PC-9 (cell line): ENCODE measurements at regions not wholly inside any gene's neighbourhood (a gene's known extent, or its start where the extent isn't known, plus 50 kb on each side); places are given as distances from the start of the nearest gene placed in this dataset.

Experiments
- BruUV-seq: library from RNA; stranded (reverse); fragments of 400-500 nt; replicated peaks from 2 replicates; lab custom pipeline; 2021; lab: Mats Ljungman, UMichigan
- CTCF ChIA-PET: fragments of 300-600 bp; sonication (Branson Sonifier 250); formaldehyde crosslinking; loops from one replicate; lab custom pipeline; 2022; ENCODE audit warnings: antibody characterized with exemption; lab: Charles Lee
- POLR2A ChIA-PET: fragments of 300-600 bp; sonication (Branson Sonifier 250); formaldehyde crosslinking; loops from one replicate; lab custom pipeline; 2022; ENCODE audit warnings: antibody characterized with exemption; ENCODE audit not compliant: unreplicated experiment; lab: Charles Lee
- DNase-seq, 2 experiments: peaks; one replicate each; pipeline versions ENCODE4 v3.0.0 to v3.0.0-alpha.2; 2015 to 2022; ENCODE audit warnings: mixed read lengths in 1 of 2
- H2AFZ ChIP-seq: fragments of 200-600 bp; sonication (generic); 2 replicates; pipeline ENCODE4 v1.8.1; 2017; ENCODE audit warnings: antibody characterized with exemption
- H3F3A ChIP-seq: fragments of 200-600 bp; sonication (generic); 2 replicates; pipeline ENCODE4 v1.8.1; 2017; ENCODE audit warnings: antibody characterized with exemption, mild to moderate bottlenecking, low read depth; ENCODE audit not compliant: insufficient read depth
- H3K27ac ChIP-seq: fragments of 200-600 bp; sonication (generic); 2 replicates; pipeline ENCODE4 v1.6.1; 2016; ENCODE audit warnings: mixed run types
- H3K27me3 ChIP-seq: fragments of 200-600 bp; sonication (generic); 2 replicates; pipeline ENCODE4 v1.6.1; 2016; ENCODE audit warnings: low read depth, mixed run types; ENCODE audit not compliant: insufficient read depth
- H3K36me3 ChIP-seq: fragments of 200-600 bp; sonication (generic); 2 replicates; pipeline ENCODE4 v1.6.1; 2016; ENCODE audit warnings: low read depth, mixed run types
- H3K4me1 ChIP-seq: fragments of 200-600 bp; sonication (generic); replicated peaks from 2 replicates; pipeline ENCODE4 v1.6.1; 2016; ENCODE audit warnings: mixed run types; ENCODE audit not compliant: insufficient read depth
- H3K4me2 ChIP-seq: fragments of 200-600 bp; sonication (generic); 2 replicates; pipeline ENCODE4 v1.6.1; 2017; ENCODE audit warnings: mixed run types
- H3K4me3 ChIP-seq: fragments of 200-600 bp; sonication (generic); 2 replicates; pipeline ENCODE4 v1.6.1; 2016; ENCODE audit warnings: mixed run types
- H3K79me2 ChIP-seq: fragments of 200-600 bp; sonication (generic); 2 replicates; pipeline ENCODE4 v1.6.1; 2017; ENCODE audit warnings: low read depth, mixed run types
- H3K9me2 ChIP-seq: fragments of 200-600 bp; sonication (generic); 2 replicates; pipeline ENCODE4 v1.8.1; 2017; ENCODE audit warnings: mild to moderate bottlenecking; ENCODE audit not compliant: insufficient read depth
- H3K9me3 ChIP-seq: fragments of 200-600 bp; sonication (generic); 2 replicates; pipeline ENCODE4 v1.8.1; 2016; ENCODE audit warnings: low read depth; ENCODE audit not compliant: insufficient read depth
- H4K20me1 ChIP-seq: fragments of 200-600 bp; sonication (generic); 2 replicates; pipeline ENCODE4 v1.8.1; 2017; ENCODE audit not compliant: insufficient read depth
- CTCF ChIP-seq: fragments of 200-600 bp; sonication (generic); conservative IDR thresholded peaks from 2 replicates; pipeline ENCODE4 v1.6.1; 2017; ENCODE audit warnings: mixed run types, antibody characterized with exemption, mild to moderate bottlenecking, moderate library complexity
- EZH2 ChIP-seq: fragments of 200-600 bp; sonication (generic); IDR thresholded peaks from 2 replicates; pipeline ENCODE4 v1.8.0; 2017; ENCODE audit warnings: antibody characterized with exemption, low read depth
- intact Hi-C: fragments of 100-400 bp; cut with micrococcal nuclease; formaldehyde crosslinking; loops from one replicate; pipeline ENCODE4 v1.10.0; 2022; ENCODE audit not compliant: unreplicated experiment

GRCh38 chr13:53220038-53220437, 191.4 kb downstream of the OLFM4 start:
- no peak overlapping the region for H3K27ac ChIP-seq
- no peaks in the 10 kb centered on the region for H3K27me3 ChIP-seq
- no peaks in the 10 kb centered on the region for H4K20me1 ChIP-seq
- no peak overlapping the region for H2AFZ ChIP-seq
- H3K4me1 ChIP-seq = no peaks in the 10 kb centered on the region
- H3K4me2 ChIP-seq = no peak overlapping the region
- no peaks in the 10 kb centered on the region for H3K9me2 ChIP-seq
- H3K4me3 ChIP-seq = no peak overlapping the region
- H3K9me3 ChIP-seq = no peaks in the 10 kb centered on the region
- ChIA-PET CTCF (no interaction called here), POLR2A (no interaction called here)
- intact Hi-C loops = no loop called here
- no peaks in the 10 kb centered on the region for H3F3A ChIP-seq
- TF ChIP-seq EZH2 (no peak), CTCF (no peak)
- no peak for DNase-seq
- no peaks in the 10 kb centered on the region for H3K36me3 ChIP-seq
- no peaks in the 10 kb centered on the region for H3K79me2 ChIP-seq
- BruUV-seq = no TSS peak

GRCh38 chr13:53237696-53238095, 209.1 kb downstream of the OLFM4 start:
- Histone ChIP-seq H3K27ac (no peak overlapping the region), H3K79me2 (no peaks in the 10 kb centered on the region), H3K4me2 (no peak overlapping the region), H3K27me3 (peaks cover 51% of the 10 kb centered on the region), H3K4me3 (no peak overlapping the region), H3K9me3 (no peaks in the 10 kb centered on the region), H4K20me1 (no peaks in the 10 kb centered on the region), H3K4me1 (no peaks in the 10 kb centered on the region), H2AFZ (no peak overlapping the region), H3F3A (no peaks in the 10 kb centered on the region), H3K9me2 (no peaks in the 10 kb centered on the region; the same call in 1 of the 2 replicates), H3K36me3 (no peaks in the 10 kb centered on the region)
- POLR2A ChIA-PET = no interaction called here
- intact Hi-C loops = no loop called here
- TF ChIP-seq CTCF (no peak), EZH2 (no peak)
- CTCF ChIA-PET = no interaction called here
- BruUV-seq = no TSS peak
- no peak for DNase-seq

GRCh38 chr13:53238261-53238660, 209.6 kb downstream of the OLFM4 start:
- Histone ChIP-seq H3K27me3 (peaks cover 50% of the 10 kb centered on the region), H3K27ac (no peak overlapping the region), H3K79me2 (no peaks in the 10 kb centered on the region), H3K4me3 (no peak overlapping the region), H2AFZ (no peak overlapping the region), H3K9me2 (no peaks in the 10 kb centered on the region; the same call in 1 of the 2 replicates), H3K9me3 (no peaks in the 10 kb centered on the region), H3K4me1 (no peaks in the 10 kb centered on the region), H3F3A (no peaks in the 10 kb centered on the region), H3K36me3 (no peaks in the 10 kb centered on the region), H4K20me1 (no peaks in the 10 kb centered on the region), H3K4me2 (no peak overlapping the region)
- no TSS peak for BruUV-seq
- intact Hi-C loops = no loop called here
- CTCF ChIA-PET = no interaction called here
- no peak for TF ChIP-seq CTCF
- no peak for TF ChIP-seq EZH2
- POLR2A ChIA-PET = no interaction called here
- DNase-seq = no peak
